ENCODE measurements at regions not wholly inside any gene's neighbourhood (a gene's known extent, or its start where the extent isn't known, plus 50 kb on each side); places are given as distances from the start of the nearest gene placed in this dataset.

GRCh38 chr1:209207701-209208286 lies 375.7 kb upstream of the CAMK1G start:
- DNase-seq: no peak

DNA sequence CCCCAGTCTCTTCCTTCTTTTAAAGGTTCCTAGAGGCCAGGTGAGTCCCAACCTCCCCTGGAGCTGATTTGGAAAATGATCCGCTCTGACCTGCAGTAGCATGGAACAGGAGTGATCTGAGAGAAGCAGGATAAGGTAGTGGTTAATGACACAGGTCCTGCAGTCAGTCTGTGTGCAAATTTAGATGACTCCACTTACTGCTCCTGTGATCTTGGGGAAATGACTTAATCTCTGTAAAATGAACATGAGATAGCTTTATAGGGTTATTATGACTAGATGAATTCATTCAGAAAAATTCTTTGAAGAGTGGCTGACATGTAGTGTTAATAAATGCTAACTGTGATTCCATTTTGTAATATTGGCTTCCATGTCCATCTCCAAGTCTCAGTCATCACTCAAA lies 374.9 kb upstream of the CAMK1G start:
- no peak for DNase-seq

- no peak for DNase-seq
Observed at GRCh38 chr1:209213989-209214388, 369.5 kb upstream of the CAMK1G start.

GRCh38 chr1:209215826-209216225 lies 367.7 kb upstream of the CAMK1G start:
- no peak for DNase-seq

GRCh38 chr1:209218113-209218512 lies 365.4 kb upstream of the CAMK1G start:
- no peak for DNase-seq

DNA sequence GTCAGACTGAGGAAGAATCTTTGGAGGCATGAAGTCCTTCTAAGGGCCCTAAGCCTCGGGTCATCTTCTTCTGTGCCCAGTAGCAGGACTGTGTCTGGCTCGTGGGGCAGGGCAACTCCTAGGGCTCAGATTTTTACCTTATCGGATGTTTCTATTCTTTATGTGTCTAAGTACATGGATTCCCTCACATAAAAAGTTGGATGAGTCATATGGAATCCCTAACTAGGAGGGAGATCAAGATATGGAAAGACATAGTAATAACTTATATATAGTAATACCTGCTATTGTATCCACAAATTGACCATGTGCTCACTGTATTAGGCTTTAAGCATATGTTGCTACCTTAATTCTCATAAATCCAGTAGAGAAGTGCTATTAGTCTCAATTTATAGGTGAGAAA lies 364.5 kb upstream of the CAMK1G start:
- no peak for DNase-seq

- DNase-seq: no peak
Observed at GRCh38 chr1:209219791-209220524, 363.6 kb upstream of the CAMK1G start.

- no peak for DNase-seq
Observed at GRCh38 chr1:209222826-209223225, 360.7 kb upstream of the CAMK1G start.

- DNase-seq: no peak
Observed at GRCh38 chr1:209223791-209224190, 359.7 kb upstream of the CAMK1G start.

GRCh38 chr1:209224886-209225285 lies 358.6 kb upstream of the CAMK1G start:
- DNase-seq: no peak

DNA sequence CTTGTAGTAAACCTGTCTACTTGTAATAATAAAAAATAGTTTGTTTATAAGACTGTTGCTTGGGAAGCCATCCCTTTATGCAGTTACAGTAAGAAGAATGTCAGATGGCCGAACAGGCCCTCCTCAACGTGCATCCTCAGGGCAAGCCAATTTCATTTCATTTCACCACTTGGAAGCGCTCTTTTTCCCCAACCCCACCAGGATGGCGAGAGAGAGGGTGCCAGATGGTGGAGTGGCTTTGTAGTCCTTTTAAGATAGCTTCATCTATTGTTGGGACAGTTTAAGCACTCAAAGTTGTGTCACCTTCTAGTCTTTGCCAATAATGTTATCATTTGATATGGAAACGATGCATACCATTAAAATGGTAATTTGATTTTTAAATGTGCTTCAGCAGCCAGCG lies 356.3 kb upstream of the CAMK1G start:
- DNase-seq: no peak

- no peak for DNase-seq
Observed at GRCh38 chr1:209227941-209228340, 355.6 kb upstream of the CAMK1G start.

- DNase-seq: no peak
Observed at GRCh38 chr1:209229494-209230061, 353.9 kb upstream of the CAMK1G start.

DNA sequence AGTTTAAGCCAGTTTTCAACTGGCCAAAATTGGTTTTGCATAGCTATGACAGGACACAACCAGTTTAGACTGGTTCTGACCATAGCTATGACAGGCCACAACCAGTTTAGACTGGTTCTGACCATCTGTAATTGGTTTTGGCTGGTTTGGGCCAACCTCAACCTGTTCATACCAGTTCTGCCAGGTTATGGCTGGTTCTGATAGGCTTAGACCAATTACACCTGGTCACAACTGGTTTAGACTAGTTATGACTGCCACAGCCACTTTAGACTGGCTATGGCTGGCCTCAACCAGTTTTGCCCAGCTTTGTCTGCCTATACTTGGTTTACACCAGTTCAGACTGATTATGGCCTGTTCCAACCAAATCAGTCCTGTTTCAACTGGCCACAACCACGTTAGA lies 353.2 kb upstream of the CAMK1G start:
- DNase-seq: no peak

DNA sequence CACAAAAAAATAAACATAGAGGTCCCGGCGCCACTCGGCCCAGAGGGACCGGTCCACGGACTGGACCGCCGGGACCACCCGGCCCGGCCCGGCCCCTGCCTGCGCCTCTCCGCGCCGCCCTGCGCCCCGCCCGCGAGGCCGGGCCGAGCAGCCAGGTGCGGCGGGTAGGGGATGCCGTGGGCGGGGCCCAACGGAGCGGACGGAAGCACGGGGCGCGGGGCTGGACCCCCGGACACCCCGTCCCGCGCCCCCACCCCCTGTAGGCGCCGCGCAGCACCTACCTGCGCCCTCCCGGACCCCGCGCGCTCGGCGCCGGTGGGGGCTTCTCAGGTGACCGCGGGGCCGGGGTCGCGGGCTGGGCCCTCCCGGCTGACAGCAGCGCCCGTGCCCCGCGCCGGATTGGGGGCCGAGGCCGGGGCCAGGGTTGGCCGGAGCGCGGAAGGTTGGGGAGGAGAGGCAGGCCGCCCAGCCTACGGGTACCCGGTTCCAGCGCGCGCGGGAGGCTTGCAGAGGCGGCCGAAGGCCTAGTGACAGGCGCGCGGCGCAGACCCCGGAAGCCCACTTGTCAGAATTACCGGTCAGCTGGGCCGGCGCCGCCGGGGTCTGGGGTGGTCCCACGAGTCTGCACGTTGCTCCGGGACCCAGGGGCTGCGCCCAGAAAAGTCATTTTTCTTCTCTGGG lies 351.9 kb upstream of the CAMK1G start:
- DNase-seq: no peak

GRCh38 chr1:209232197-209232596 lies 351.3 kb upstream of the CAMK1G start:
- DNase-seq: no peak

GRCh38 chr1:209232759-209233158 lies 350.8 kb upstream of the CAMK1G start:
- no peak for DNase-seq

- no peak for DNase-seq
Observed at GRCh38 chr1:209235166-209235565, 348.3 kb upstream of the CAMK1G start.

- no peak for DNase-seq
Observed at GRCh38 chr1:209238356-209238755, 345.2 kb upstream of the CAMK1G start.

GRCh38 chr1:209240351-209240750 lies 343.2 kb upstream of the CAMK1G start:
- DNase-seq: no peak

- no peak for DNase-seq
Observed at GRCh38 chr1:209241487-209241886, 342.0 kb upstream of the CAMK1G start.

- peak; percentile 51 for DNase-seq
Observed at GRCh38 chr1:209248649-209249279, 334.8 kb upstream of the CAMK1G start.

GRCh38 chr1:209249280-209249670 lies 334.2 kb upstream of the CAMK1G start:
- no peak for DNase-seq
